Smooth muscle cell (in vitro differentiated cells): ENCODE measurements at regions not wholly inside any gene's neighbourhood (a gene's known extent, or its start where the extent isn't known, plus 50 kb on each side); places are given as distances from the start of the nearest gene placed in this dataset.

Source experiments
- DNase-seq: peaks from one replicate; lab custom pipeline; 2025; ENCODE audit not compliant: unreplicated experiment; lab: John Stamatoyannopoulos, UW
- H2AFZ ChIP-seq: fragments of 200-600 bp; sonication (generic); 2 replicates; pipeline ENCODE4 v1.6.0; 2016; ENCODE audit warnings: antibody characterized with exemption, low read depth, mild to moderate bottlenecking
- H3F3A ChIP-seq: fragments of 200-600 bp; sonication (generic); 2 replicates; pipeline ENCODE4 v1.6.0; 2017; ENCODE audit warnings: antibody characterized with exemption, low read depth
- H3K27ac ChIP-seq: fragments of 200-600 bp; sonication (generic); 2 replicates; pipeline ENCODE4 v1.5.1; 2016; ENCODE audit warnings: low read depth, mild to moderate bottlenecking
- H3K27me3 ChIP-seq: fragments of 200-600 bp; sonication (generic); 2 replicates; pipeline ENCODE4 v1.6.1; 2016; ENCODE audit warnings: low read depth, mild to moderate bottlenecking
- H3K36me3 ChIP-seq: fragments of 200-600 bp; sonication (generic); 2 replicates; pipeline ENCODE4 v1.5.1; 2016; ENCODE audit warnings: low read depth
- H3K4me1 ChIP-seq: fragments of 200-600 bp; sonication (generic); 2 replicates; pipeline ENCODE4 v1.5.1; 2016; ENCODE audit warnings: low read depth
- H3K4me2 ChIP-seq: fragments of 200-600 bp; sonication (generic); 2 replicates; pipeline ENCODE4 v1.6.0; 2016; ENCODE audit warnings: mild to moderate bottlenecking
- H3K4me3 ChIP-seq: fragments of 200-600 bp; sonication (generic); 2 replicates; pipeline ENCODE4 v1.5.1; 2016; ENCODE audit warnings: mild to moderate bottlenecking
- H3K79me2 ChIP-seq: fragments of 200-600 bp; sonication (generic); 2 replicates; pipeline ENCODE4 v1.6.0; 2016; ENCODE audit warnings: low read depth, mild to moderate bottlenecking
- H3K9ac ChIP-seq: fragments of 200-600 bp; sonication (generic); 2 replicates; pipeline ENCODE4 v1.6.0; 2016; ENCODE audit warnings: low read depth
- H3K9me3 ChIP-seq: fragments of 200-600 bp; sonication (generic); replicated peaks from 2 replicates; pipeline ENCODE4 v1.5.1; 2016; ENCODE audit warnings: low read depth
- H4K20me1 ChIP-seq: fragments of 200-600 bp; sonication (generic); 2 replicates; pipeline ENCODE4 v1.6.0; 2016; ENCODE audit warnings: low read depth
- WGBS: methylation state at CpG from one replicate; pipeline ENCODE4 v1.1.7; 2016; ENCODE audit warnings: low lambda C conversion rate; 5-methylcytosine and 5-hydroxymethylcytosine counted together
- TF ChIP-seq, protein P1 (sequence below): fragments of 200-600 bp; sonication (generic); IDR thresholded peaks from 2 replicates; pipeline ENCODE4 v1.5.1; 2017; ENCODE audit warnings: borderline replicate concordance, mild to moderate bottlenecking, antibody characterized with exemption; ENCODE audit not compliant: insufficient read depth, poor library complexity, severe bottlenecking

DNA sequence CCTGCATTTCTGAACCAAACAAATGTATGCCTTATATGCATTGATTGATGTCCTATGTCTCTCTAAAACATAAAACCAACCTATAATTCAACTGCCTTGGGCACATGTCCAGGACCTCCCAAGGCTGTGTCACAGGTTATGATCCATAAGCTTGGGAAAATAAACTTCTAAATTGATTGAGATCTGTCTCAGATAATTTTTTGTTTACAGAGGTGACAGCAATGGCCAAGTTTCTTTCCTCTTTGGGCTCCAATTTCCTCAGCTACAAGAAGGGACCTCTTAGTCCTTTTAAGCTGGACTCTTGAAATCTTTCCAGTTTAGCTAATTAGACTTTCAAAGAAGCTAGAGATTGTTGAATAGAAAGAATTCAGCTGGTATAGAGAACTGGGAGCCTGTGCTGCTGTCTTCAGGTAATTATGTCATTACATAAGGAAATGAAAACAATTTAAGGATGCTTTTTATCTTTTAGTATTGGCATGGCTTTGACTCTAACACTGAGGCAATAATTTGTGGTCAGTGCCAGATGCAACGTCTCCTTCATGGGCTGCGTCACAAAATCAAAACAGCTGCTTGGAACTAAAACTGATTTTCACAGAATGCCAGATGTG is 412.1 kb upstream of the TRIB2 start:
- Histone ChIP-seq H3K4me3 (no peak overlapping the region), H3K27me3 (no peaks in the 10 kb centered on the region), H3K27ac (no peak overlapping the region), H3K36me3 (no peaks in the 10 kb centered on the region), H3K9ac (no peak overlapping the region), H2AFZ (no peak overlapping the region), H3K9me3 (no peaks in the 10 kb centered on the region), H3F3A (no peaks in the 10 kb centered on the region), H4K20me1 (no peaks in the 10 kb centered on the region), H3K4me2 (no peak overlapping the region), H3K79me2 (no peaks in the 10 kb centered on the region), H3K4me1 (peaks cover 3% of the 10 kb centered on the region)
- 26% methylated on average over 2 of the region's 2 CpGs for WGBS
- no peak for DNase-seq
- TF ChIP-seq, protein P1, sequence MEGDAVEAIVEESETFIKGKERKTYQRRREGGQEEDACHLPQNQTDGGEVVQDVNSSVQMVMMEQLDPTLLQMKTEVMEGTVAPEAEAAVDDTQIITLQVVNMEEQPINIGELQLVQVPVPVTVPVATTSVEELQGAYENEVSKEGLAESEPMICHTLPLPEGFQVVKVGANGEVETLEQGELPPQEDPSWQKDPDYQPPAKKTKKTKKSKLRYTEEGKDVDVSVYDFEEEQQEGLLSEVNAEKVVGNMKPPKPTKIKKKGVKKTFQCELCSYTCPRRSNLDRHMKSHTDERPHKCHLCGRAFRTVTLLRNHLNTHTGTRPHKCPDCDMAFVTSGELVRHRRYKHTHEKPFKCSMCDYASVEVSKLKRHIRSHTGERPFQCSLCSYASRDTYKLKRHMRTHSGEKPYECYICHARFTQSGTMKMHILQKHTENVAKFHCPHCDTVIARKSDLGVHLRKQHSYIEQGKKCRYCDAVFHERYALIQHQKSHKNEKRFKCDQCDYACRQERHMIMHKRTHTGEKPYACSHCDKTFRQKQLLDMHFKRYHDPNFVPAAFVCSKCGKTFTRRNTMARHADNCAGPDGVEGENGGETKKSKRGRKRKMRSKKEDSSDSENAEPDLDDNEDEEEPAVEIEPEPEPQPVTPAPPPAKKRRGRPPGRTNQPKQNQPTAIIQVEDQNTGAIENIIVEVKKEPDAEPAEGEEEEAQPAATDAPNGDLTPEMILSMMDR, result no peak

DNA sequence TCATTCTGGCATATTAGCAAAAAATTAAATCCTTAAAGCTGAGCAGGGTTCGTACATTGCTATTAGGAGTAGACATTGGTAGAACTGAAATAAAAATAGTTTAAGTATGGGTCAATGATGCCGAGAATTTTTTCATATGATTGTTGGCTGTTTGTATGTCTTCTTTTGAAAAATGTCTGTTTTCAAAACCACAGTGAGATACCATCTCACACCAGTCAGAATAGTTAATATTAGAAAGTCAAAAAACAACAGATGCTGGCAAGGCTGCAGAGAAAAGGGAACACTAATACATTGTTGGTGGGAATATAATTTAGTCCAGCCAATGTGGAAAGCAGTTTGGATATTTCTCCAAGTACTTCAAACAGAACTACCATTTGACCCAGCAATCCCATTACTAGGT is 410.8 kb upstream of the TRIB2 start:
- Histone ChIP-seq H4K20me1 (no peaks in the 10 kb centered on the region), H3K79me2 (no peaks in the 10 kb centered on the region)

DNA sequence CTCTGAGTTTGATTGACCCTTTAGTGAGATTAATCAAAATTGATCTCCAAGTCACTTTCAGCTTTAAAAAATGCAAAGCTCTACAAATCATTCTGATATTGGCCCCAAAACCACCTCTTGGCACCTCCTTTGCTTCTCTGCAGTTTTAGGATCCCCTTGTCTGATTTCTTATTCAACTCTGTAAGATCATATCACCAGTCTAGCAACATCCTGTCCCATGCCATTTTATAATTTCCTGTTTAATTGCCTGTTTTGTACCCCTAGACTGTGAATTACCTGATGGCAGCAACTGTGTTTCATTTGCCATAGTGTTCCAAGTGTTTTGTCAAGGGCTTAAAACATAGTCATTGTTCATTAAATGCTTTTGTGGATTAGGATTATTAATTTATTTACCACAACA is 406.3 kb upstream of the TRIB2 start:
- DNase-seq, result no peak
- peaks cover 7% of the 10 kb centered on the region for H3K4me1 ChIP-seq
- H4K20me1 ChIP-seq, result no peaks in the 10 kb centered on the region
- no peak overlapping the region for H3K9ac ChIP-seq
- H3K27ac ChIP-seq, result no peak overlapping the region
- H3K36me3 ChIP-seq, result no peaks in the 10 kb centered on the region
- no peak overlapping the region for H3K4me3 ChIP-seq
- H3K27me3 ChIP-seq, result no peaks in the 10 kb centered on the region
- TF ChIP-seq, protein P1, result no peak
- H3K79me2 ChIP-seq, result no peaks in the 10 kb centered on the region
- no peak overlapping the region for H2AFZ ChIP-seq
- no peaks in the 10 kb centered on the region for H3K9me3 ChIP-seq
- H3F3A ChIP-seq, result no peaks in the 10 kb centered on the region
- H3K4me2 ChIP-seq, result no peak overlapping the region

More for the DNA sequence above, 410.8 kb upstream of the TRIB2 start:
- DNase-seq, result no peak
- Histone ChIP-seq H3K36me3 (no peaks in the 10 kb centered on the region), H3K9ac (no peak overlapping the region), H3K27me3 (no peaks in the 10 kb centered on the region), H3K27ac (no peak overlapping the region), H3K9me3 (no peaks in the 10 kb centered on the region), H2AFZ (no peak overlapping the region), H3K4me3 (no peak overlapping the region), H3K4me2 (no peak overlapping the region), H3K4me1 (peaks cover 3% of the 10 kb centered on the region), H3F3A (no peaks in the 10 kb centered on the region)
- TF ChIP-seq, protein P1, result no peak
- WGBS, result 70% methylated on average over 2 of the region's 2 CpGs

DNA sequence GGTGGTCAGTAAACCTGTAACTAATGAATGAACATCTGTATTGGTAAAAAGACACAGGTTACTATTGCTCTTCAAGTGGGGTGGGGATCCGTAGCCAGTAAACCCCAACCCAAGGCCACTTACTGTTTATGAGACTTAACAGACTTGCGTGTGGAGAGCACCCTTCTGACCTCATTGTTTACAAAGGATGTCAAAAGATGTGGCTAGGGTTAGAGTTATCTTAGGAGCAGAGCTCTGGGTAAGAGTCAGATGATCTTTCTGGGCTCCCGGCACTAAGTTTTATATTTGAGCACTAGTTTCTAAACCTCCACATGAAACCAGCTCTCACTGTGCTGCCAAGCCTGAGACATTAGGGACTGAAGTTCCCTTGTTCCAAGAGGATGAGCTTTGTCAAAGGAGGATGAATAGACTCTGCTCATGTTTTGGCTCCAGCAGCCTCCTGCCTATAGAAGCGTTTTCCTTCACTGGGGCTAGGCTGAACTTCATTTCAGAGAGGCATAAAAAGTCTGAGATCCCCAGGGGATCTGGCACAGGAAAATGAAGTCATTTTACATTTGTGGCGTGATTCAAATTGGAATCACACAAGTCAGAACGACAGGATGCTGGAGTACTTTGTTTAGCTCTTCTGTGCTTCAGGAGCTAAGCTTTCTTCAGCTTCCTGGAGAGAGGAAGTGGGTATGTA is 403.1 kb upstream of the TRIB2 start:
- Histone ChIP-seq H3K36me3 (no peaks in the 10 kb centered on the region), H3K9ac (no peak overlapping the region), H3K4me3 (no peak overlapping the region), H3K27me3 (no peaks in the 10 kb centered on the region), H2AFZ (peak overlapping the region; percentile 6), H3F3A (peaks cover 12% of the 10 kb centered on the region), H3K79me2 (no peaks in the 10 kb centered on the region), H3K4me2 (peak overlapping the region; percentile 9), H4K20me1 (no peaks in the 10 kb centered on the region), H3K9me3 (no peaks in the 10 kb centered on the region), H3K4me1 (peaks cover 10% of the 10 kb centered on the region), H3K27ac (no peak overlapping the region)
- TF ChIP-seq, protein P1, result no peak
- WGBS, result 36% methylated on average over 6 of the region's 6 CpGs
- DNase-seq, result no peak
